Aorta (tissue), 5 donors: ENCODE measurements at regions not wholly inside any gene's neighbourhood (a gene's known extent, or its start where the extent isn't known, plus 50 kb on each side); places are given as distances from the start of the nearest gene placed in this dataset.
"Not testable (repeated sequence)": the region's sequence is repeated elsewhere in the genome, so short reads cannot be mapped to it uniquely, and the experiment has no call there.

Source experiments
- ATAC-seq: fragments of 200-7000 bp; cut with Tn5 transposase; one replicate; pipeline ENCODE4 v1.9.1; 2022; ENCODE audit warnings: moderate library complexity; ENCODE audit not compliant: low FRiP score
- DNase-seq, 2 donors: peaks; one replicate each; pipeline ENCODE4 v3.0.0-alpha.2; 2020
- H3K27ac ChIP-seq, 2 donors: one replicate each; pipeline ENCODE4 v1.5.1; 2013; ENCODE audit warnings: low read length in 2 of 2, mild to moderate bottlenecking in 2 of 2, moderate library complexity in 2 of 2, control low read depth in 1 of 2, inconsistent platforms in 1 of 2, low read depth in 1 of 2
- H3K27me3 ChIP-seq, 2 donors: one replicate each; pipeline ENCODE4 v1.6.1; 2013; ENCODE audit warnings: control low read depth in 1 of 2, low read length in 1 of 2, mild to moderate bottlenecking in 1 of 2, moderate library complexity in 1 of 2; ENCODE audit not compliant: insufficient read depth in 2 of 2, control insufficient read depth in 1 of 2
- H3K36me3 ChIP-seq, 2 donors: one replicate each; pipeline ENCODE4 v1.6.1; 2013; ENCODE audit warnings: control low read depth in 1 of 2, low read length in 1 of 2, mild to moderate bottlenecking in 1 of 2; ENCODE audit not compliant: insufficient read depth in 2 of 2, control insufficient read depth in 1 of 2
- H3K4me1 ChIP-seq, 2 donors: one replicate each; pipeline ENCODE4 v1.6.1; 2013; ENCODE audit warnings: low read length in 2 of 2, control low read depth in 1 of 2, mild to moderate bottlenecking in 1 of 2, moderate library complexity in 1 of 2; ENCODE audit not compliant: insufficient read depth in 2 of 2, control insufficient read depth in 1 of 2
- H3K4me3 ChIP-seq, 2 donors: one replicate each; pipeline ENCODE4 v1.5.1; 2013; ENCODE audit warnings: low read length in 2 of 2, control low read depth in 1 of 2, mild to moderate bottlenecking in 1 of 2
- H3K9me3 ChIP-seq: one replicate; pipeline ENCODE4 v1.6.1; 2013; ENCODE audit warnings: mild to moderate bottlenecking, low read length; ENCODE audit not compliant: control insufficient read depth
- WGBS, 2 donors: extraction: QIAGEN DNeasy Blood & Tissue Kit; methylation state at CpG; one replicate each; pipeline ENCODE4 v1.1.7; 2013; 5-methylcytosine and 5-hydroxymethylcytosine counted together
- intact Hi-C, 2 donors: fragments of 100-400 bp; cut with DNase I; formaldehyde crosslinking; loops; one replicate each; pipeline versions ENCODE4 v1.14.2 to v1.15.0; 2022
- donor health status: healthy with polysubstance abuse.
- donor health status: Bipolar disorder and iron deficiency.
- donor health status: DM: no; HTN: no; CAD: no.
- donor health status: DM: no; HTN: no; CAD: no.
- donor health status: DM: yes; HTN: yes; CAD: no.

DNA sequence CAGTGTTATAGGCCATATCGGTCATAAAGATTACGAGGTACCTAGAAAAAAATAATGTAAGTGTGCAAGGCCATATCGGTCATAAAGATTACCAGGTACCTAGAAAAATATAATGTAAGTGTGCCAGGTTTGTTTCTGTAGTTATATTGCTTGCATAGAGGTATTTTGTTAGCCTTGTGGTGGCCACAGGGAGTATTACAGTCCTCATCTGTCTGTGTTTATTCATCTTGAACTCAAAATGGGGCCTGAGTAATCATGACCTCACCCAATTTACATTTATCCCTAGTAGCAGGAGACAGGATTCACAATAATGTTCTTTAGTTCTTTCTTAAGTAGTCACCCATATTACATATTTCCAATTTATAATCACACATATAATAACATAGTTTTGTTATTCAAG lies 459.7 kb downstream of the MID1IP1 start:
- DNase-seq (no peak), ATAC-seq (no peak)
- no peaks in the 10 kb centered on the region for H3K27me3 ChIP-seq
- no peaks in the 10 kb centered on the region for H3K9me3 ChIP-seq
- no peak overlapping the region for H3K4me3 ChIP-seq
- H3K27ac ChIP-seq = no peak overlapping the region
- 82 to 93% methylated on average over 3 of the region's 3 CpGs for WGBS, 2 donors
- no peaks in the 10 kb centered on the region for H3K4me1 ChIP-seq
- intact Hi-C loops = no loop called here
- no peaks in the 10 kb centered on the region for H3K36me3 ChIP-seq

DNA sequence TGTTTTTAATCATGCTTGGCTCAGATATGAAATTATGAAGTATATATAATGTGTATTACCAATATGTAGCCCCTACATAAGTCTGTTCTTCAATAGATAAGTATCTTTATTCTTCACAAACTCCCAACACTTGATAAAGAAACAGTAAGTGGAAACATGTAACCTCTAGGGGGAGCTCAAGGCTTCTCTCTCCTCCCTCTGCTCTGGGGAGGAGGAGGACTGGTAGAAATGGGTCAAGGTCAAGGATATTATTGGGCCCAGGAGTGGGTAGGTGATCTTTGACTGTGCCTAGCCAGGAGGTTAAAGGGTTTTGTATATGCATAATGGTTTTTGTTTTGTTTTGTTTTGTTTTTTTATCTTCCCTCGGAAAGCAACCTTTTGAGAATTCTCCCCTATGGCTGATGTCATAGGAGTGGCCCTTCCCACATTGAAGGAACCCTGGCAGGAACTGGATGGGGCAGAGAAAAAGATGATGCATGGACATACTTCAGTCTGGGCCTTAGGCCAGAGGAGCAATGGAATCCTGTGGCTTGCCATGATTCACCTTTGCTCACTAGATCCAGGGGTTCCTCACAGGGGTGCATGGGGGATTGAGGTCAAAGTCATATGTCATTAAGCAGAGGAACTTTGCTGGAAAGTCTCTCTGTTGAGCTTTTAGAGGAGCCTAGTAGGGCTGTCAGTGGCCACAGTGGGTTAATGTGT lies 460.3 kb downstream of the MID1IP1 start:
- Histone ChIP-seq H3K9me3 (no peaks in the 10 kb centered on the region), H3K4me3 (no peak overlapping the region), H3K36me3 (no peaks in the 10 kb centered on the region), H3K4me1 (no peaks in the 10 kb centered on the region), H3K27ac (no peak overlapping the region), H3K27me3 (no peaks in the 10 kb centered on the region)
- DNase-seq (no peak), ATAC-seq (no peak)
- intact Hi-C loops = no loop called here
- WGBS, 2 donors = 42 to 66% methylated on average over 1 of the region's 1 CpG

DNA sequence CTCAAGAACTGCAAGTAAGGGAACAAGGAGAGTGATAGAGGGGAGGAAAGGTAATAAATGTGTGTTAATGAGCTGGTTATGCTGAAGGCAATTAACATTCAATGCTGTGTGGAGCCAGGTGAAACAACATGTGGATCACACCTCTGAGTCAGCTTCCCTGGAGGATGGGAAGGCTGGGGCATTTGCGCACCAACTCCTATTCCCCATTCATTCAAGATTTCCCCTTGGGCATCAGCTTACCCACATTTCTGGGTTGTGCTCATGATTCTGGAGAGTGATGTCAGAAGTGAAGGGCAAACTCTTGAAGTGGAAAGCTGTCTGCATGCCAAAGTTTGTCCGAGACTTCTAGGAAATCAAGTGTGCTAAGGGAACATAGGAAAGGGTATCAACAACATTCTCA lies 461.4 kb downstream of the MID1IP1 start:
- no peak for ATAC-seq
- DNase-seq = no peak
- Histone ChIP-seq H3K27ac (no peak overlapping the region), H3K4me3 (no peak overlapping the region), H3K36me3 (no peaks in the 10 kb centered on the region), H3K27me3 (no peaks in the 10 kb centered on the region), H3K9me3 (no peaks in the 10 kb centered on the region), H3K4me1 (no peaks in the 10 kb centered on the region)
- intact Hi-C loops = no loop called here
- WGBS, 2 donors = 70 to 79% methylated on average over 2 of the region's 2 CpGs

DNA sequence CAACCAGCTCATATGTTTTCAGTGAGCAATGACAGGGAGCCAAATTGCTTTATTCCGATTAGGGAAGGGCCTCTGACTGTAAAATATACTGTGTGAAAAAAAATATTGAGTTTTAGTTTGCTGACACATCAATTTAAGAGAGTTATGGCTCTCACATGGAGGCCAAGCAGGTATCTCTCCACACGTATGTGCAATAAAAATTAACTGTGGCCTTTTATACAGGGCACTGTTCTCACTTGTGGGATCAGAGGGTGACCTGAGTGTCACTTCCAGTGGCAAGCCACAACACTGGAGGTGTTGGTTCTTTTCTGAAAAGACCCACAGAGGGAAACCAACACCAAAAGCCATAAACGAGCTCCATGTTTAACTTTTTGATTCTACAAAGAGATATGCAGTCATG lies 462.8 kb downstream of the MID1IP1 start:
- no peaks in the 10 kb centered on the region for H3K36me3 ChIP-seq
- no peak overlapping the region for H3K27ac ChIP-seq
- no peaks in the 10 kb centered on the region for H3K27me3 ChIP-seq
- DNase-seq (no peak), ATAC-seq (no peak)
- intact Hi-C loops = no loop called here
- H3K4me3 ChIP-seq = no peak overlapping the region
- 57 to 92% methylated on average over 3 of the region's 3 CpGs for WGBS, 2 donors
- H3K4me1 ChIP-seq = no peaks in the 10 kb centered on the region
- H3K9me3 ChIP-seq = no peaks in the 10 kb centered on the region

DNA sequence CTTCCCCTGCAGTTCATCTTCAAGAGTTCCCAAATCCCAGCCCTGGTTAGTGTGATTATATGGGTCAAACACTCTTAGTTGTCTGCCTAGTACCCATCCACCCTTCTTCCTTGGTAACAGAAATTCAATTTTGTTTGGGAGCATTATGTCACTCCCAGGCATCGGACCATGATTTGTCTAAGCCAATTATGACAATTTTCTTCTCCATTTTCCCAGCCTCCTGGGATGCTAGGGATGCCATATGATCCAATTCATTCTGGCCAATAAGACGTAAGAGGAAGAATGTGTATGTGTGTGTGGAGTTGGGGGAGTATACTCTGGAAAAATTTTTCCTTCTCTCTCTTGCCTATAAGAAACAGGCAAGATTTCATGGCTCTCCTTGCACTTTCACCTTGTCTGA lies 465.9 kb downstream of the MID1IP1 start:
- H3K27me3 ChIP-seq = no peaks in the 10 kb centered on the region
- 76 to 90% methylated on average over 2 of the region's 2 CpGs for WGBS, 2 donors
- DNase-seq = no peak
- H3K36me3 ChIP-seq = no peaks in the 10 kb centered on the region
- H3K9me3 ChIP-seq = no peaks in the 10 kb centered on the region
- no peak overlapping the region for H3K27ac ChIP-seq
- no peak overlapping the region for H3K4me3 ChIP-seq
- no peaks in the 10 kb centered on the region for H3K4me1 ChIP-seq
- intact Hi-C loops = no loop called here
- no peak for ATAC-seq

DNA sequence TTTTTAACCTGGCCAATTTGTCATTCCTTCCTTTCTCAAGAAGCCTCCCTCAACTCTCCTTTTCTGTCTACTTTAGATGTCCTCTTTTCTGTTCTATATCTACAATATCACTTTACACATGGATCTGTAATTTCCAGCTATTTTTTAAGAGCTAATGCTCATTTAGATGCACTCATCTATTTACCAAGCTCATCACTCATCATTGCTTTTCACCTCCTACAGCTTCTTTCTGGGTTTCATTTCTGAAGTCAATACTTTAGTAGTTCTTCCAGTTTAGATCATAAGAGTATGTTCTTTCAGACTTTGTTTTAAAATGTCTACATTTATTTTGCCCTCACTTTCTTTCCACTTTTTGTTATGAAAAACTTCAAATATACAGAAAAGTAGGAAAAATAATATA lies 466.9 kb downstream of the MID1IP1 start:
- Histone ChIP-seq H3K27me3 (no peaks in the 10 kb centered on the region), H3K4me1 (no peaks in the 10 kb centered on the region), H3K36me3 (no peaks in the 10 kb centered on the region), H3K4me3 (no peak overlapping the region), H3K9me3 (no peaks in the 10 kb centered on the region), H3K27ac (no peak overlapping the region)
- DNase-seq (no peak), ATAC-seq (no peak)
- intact Hi-C loops = no loop called here

DNA sequence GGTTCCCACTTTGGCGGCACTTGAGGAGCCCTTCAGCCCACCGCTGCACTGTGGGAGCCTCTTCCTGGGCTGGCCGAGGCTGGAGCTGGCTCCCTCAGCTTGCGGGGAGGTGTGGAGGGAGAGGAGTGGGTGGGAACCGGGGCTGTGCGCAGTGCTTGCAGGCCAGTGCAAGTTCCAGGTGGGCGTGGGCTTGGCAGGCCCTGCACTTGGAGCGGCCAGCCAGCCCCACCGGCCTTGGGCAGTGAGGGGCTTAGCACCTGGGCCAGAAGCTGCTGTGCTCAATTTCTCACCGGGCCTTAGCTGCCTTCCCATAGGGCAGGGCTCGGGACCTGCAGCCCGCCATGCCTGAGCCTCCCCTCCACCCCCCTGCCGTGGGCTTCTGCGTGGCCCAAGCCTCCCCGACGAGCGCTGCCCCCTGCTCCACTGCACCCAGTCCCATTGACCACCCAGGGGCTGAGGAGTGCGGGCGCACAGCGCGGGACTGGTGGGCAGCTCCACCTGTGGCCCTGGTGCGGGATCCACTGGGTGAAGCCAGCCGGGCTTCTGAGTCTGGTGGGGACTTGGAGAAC lies 474.3 kb downstream of the MID1IP1 start:
- 93 to 97% methylated on average over 21 to 23 of the region's 23 CpGs for WGBS, 2 donors
- no peaks in the 10 kb centered on the region for H3K9me3 ChIP-seq
- intact Hi-C loops = no loop called here
- H3K4me3 ChIP-seq = no peak overlapping the region
- H3K4me1 ChIP-seq = no peaks in the 10 kb centered on the region
- no peaks in the 10 kb centered on the region for H3K36me3 ChIP-seq
- no peak for DNase-seq
- H3K27me3 ChIP-seq = no peaks in the 10 kb centered on the region
- no peak for ATAC-seq
- no peak overlapping the region for H3K27ac ChIP-seq

DNA sequence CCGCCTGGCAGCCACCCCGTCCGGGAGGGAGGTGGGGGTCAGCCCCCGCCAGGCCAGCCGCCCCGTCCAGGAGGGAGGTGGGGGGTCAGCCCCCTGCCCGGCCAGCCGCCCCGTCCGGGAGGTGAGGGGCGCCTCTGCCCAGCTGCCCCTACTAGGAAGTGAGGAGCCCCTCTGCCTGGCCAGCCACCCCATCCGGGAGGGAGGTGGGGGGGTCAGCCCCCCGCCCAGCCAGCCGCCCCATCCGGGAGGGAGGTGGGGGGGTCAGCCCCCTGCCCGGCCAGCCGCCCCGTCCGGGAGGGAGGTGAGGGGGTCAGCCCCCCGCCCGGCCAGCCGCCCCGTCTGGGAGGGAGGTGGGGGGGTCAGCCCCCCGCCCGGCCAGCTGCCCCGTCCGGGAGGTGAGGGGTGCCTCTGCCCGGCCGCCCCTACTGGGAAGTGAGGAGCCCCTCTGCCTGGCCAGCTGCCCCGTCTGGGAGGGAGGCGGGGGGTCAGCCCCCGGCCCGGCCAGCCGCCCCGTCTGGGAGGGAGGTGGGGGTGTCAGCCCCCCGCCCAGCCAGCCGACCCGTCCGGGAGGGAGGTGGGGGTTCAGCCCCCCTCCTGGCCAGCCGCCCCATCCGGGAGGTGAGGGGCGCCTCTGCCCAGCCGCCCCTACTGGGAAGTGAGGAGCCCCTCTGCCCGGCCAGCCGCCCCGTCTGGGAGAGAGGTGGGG lies 476.6 kb downstream of the MID1IP1 start:
- ATAC-seq, H3K4me1 ChIP-seq, DNase-seq, H3K9me3 ChIP-seq, H3K27me3 ChIP-seq, H3K27ac ChIP-seq, H3K4me3 ChIP-seq, H3K36me3 ChIP-seq, intact Hi-C loops: not testable (repeated sequence)
- WGBS, 2 donors = 88 to 93% methylated on average over 8 to 45 of the region's 46 CpGs

DNA sequence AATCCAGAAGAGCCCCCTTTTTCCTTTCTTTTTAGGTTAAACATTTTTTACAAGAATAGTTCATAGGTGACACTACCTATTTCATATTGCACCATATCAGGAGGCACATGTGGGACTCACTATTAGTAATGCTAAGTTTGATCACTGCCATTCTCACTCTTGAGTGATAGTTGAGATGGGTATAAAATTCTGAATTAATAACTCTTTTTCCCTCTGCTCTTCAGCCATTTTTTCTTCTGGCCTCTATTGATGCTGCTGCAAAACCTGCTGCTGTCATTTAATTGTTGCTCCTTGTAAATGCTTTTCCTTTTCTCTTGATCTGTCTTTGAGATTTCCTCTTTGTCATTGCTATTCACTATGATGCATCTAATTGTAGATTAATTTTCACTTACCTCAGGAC lies 482.0 kb downstream of the MID1IP1 start:
- no peak overlapping the region for H3K4me3 ChIP-seq
- ATAC-seq (no peak), DNase-seq (no peak)
- H3K4me1 ChIP-seq = no peaks in the 10 kb centered on the region
- no peak overlapping the region for H3K27ac ChIP-seq
- intact Hi-C loops = no loop called here
- H3K9me3 ChIP-seq = peaks cover 2% of the 10 kb centered on the region
- H3K27me3 ChIP-seq = no peaks in the 10 kb centered on the region
- H3K36me3 ChIP-seq = no peaks in the 10 kb centered on the region
